HG03135 (cell line): ENCODE measurements at regions not wholly inside any gene's neighbourhood (a gene's known extent, or its start where the extent isn't known, plus 50 kb on each side); places are given as distances from the start of the nearest gene placed in this dataset.

Experiments
- ATAC-seq: cut with Tn5 transposase; IDR thresholded peaks from one replicate; pipeline ENCODE4 v1.9.1; 2021; ENCODE audit warnings: mild to moderate bottlenecking, moderate library complexity; ENCODE audit not compliant: unreplicated experiment

DNA sequence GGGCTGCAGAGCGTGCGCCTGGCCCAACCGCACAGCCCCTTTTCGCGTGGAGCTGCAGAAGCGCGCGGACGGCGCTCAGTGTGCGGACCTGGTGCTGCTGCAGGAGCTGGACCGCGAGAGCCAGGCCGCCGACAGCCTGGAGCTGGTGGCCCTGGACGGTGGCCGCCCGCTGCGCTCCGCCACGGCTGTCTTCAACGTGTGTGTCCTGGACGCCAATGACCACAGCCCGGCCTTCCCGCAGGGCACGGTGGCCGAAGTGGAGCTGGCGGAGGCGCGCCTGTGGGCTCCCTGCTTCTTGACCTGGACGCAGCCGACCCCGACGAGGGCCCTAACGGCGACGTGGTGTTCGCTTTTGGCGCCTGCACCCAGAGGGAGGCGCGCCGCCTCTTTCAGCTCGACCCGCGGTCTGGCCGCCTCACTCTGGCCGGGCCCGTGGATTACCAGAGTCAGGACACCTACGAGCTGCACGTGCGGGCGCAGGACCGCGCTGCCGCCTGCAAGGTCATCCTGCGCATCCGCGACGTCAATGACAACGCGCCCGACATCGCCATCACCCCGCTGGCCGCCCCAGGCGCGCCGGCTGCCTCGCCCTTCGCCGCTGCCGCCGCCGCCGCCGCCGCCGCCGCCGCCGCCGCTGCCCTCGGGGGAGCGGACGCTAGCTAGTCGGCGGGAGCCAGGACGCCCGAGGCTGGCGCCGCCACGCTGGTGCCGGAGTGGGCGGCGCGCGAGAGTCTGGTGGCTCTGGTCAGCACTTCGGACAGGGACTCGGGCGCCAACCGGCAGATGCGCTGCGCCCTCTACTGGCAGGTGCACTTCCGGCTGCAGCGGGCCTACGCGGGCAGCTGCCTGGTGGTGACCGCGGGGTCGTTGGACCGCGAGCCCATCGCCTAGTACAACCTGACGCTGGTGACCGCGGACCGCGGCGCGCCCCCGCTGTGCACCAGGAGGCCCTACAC is 172.2 kb downstream of the OLFM4 start:
- no peak for ATAC-seq

DNA sequence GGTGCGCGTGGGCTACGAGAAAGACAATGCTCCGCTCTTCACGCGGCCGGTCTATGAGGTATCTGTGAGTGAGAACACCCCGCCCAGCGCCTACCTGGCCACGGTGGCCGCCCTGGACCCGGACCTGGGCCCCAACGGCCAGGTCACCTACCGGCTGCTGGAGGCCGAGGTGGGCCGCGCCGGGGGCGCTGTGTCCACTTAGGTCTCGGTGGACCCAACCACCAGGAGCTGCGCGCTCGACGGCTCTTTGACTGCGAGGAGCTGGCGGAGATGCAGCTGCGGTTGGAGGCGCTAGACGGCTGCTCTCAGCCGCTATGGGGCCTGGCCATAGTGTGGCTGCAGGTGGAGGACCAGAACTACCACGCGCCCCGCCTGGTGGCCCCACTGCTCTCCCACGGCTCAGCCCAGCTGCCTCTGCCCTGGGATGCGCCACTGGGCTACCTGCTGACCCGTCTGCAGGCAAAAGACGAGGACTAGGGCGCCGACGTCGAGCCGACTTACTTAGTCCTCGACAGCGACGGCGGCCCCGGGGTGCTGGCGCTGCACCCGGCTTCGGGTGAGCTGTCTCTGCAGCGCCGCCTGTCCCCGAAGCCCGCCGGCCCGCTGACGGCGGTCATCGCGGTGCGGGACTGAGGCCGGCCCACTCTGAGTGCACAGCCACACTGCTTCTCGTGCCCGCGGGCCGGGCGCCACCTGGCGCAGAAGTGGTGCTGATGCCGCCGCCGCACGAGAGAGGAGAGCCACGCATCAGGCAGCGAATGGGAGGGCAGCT is 173.0 kb downstream of the OLFM4 start:
- no peak for ATAC-seq

DNA sequence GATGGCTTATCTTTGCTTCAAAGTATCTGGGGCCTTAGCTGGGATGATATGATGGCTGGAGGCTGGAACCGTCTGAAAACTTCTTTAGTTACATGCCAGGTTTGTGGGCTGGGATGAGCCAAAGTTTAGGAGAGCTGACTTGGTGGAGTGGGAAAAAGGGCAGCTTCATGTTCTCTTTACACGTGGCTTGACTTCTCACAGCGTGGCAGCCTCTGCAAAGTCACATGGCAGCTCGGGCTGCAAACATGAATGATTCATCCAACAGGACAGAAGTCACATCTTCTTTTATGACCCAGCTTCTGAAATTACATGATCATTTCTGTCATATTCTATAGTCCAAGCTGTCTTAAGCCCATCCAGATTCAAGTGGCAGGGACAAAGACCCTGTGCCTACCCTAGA is 176.0 kb downstream of the OLFM4 start:
- no peak for ATAC-seq

DNA sequence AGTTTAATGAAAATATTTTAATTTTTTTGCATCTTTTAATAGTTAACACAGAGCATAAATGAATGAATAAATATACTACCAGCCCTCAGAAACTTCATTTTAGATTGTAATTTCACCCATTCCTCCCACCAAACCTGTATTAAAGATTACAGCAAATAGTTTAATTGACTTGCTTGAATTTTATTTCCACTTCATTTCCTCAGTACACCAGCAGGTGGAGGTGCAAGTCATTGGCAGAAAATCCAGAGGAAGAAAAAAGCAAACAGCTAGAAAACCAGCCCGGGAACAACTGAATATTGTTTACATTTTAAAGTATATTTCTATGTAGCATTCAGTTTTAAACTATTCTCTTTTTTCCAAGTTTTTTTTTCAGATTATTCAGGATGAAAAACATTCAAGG is 177.8 kb downstream of the OLFM4 start:
- no peak for ATAC-seq

DNA sequence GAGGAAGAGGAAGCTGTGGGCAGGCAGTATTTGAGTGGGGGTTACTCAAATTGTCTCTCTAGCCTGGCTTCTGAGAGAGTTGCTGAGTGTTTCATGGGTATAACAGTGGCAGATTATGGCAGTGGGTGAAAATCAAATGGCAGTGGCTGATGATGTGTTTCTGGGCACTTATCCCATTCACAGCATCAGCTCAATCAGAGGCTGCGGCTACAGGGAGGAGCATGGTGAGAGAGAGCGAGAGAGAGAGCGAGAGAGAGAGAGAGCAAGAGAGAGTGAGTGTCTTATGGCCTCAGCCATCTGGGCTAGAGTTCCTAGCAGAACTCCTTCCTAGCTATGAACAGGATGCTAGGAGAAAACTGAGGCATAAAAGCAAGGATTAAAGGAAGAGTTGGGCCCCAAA is 178.9 kb downstream of the OLFM4 start:
- no peak for ATAC-seq

DNA sequence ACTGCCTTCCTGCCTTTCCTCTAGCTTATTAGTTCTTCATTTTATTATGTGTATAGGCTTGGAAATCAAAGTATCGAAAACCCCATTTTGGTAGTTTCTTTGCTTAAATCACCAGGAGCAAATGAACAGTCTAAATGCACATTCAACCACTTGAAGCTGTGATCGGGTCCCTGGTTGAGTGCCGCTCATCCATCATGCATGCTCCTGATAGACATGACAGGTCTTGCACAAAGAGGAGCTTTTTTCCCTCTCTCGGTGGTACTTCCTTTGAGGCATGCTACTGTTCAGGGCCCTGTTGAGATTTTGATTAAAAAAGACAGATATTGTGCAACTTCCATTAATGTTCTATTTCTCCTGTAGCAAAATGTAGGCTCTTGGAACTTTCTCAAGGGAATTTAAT is 185.8 kb downstream of the OLFM4 start:
- no peak for ATAC-seq

DNA sequence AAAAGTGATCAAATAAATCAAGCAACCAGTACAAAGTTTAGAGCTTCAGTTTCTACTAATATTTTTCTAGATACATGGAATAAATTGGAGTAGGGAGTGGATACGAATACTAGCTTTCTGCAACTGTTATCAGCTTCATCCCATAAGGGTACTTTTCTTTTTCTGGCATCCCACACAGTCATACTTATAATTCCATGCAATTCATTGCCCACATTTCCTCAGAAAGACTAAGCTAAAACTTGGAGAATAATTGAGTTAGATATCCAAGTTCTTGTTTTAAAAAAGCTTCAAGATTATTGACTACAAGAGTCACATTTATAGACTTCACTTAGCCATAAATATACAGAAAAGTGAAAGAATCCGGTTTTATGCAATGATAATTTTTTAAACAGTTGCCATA is 186.9 kb downstream of the OLFM4 start:
- ATAC-seq: no peak

DNA sequence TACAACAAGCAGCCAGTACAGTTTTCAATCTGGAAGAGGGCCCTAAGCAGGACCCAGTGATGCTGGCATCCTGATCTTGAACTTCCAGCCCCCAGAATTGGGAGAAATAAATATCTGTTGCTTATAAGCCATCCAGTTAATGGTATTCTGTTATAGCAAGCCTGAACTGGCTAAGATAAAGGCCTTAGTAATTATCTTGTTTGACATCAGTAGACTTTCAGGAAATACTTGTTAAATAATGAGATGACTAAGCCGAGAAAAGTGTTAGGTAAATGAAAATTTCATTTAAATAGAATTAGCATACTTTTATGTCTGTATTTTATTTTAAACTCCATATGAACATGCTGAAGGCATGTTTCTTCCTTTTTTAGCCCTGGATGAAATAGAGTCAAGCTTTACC is 188.2 kb downstream of the OLFM4 start:
- no peak for ATAC-seq

DNA sequence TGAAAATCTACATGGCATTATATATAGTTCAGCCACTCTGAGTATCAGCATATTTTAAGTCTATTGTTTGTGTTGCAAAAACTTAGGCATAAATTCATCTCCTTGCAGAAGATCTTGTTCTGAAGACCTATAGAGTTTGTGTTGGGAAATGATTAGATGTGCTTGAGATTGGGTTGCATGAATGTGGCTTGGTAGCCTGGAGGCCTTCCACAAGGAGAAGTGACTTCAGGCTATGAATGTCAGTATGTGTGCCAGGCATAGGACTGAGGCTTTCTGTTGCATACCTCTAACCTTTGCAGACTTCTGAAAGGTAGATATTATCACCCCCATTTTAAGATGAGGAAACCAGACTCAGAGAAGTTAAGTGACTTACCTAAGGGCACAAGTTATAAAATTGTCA is 188.6 kb downstream of the OLFM4 start:
- ATAC-seq: no peak

DNA sequence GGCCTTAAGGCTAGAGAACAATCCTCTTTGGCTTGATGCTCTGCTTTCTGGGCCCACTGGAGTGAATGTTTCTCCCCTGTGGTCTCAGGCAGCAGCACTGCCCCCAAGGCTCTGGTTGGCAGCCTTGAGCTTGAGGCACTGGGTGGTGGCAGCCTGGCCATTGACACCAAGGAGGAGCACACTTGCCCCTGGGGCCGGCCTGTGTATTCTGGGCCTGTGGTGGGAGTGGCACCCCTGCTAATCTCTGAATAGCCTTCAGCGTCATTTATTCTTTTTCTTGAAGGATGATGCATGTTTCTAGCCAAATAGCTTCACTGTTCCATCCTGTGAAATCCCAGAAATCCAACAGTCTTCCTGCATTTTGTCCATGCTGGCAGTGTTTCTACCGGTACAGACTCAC is 191.4 kb downstream of the OLFM4 start:
- ATAC-seq: no peak

DNA sequence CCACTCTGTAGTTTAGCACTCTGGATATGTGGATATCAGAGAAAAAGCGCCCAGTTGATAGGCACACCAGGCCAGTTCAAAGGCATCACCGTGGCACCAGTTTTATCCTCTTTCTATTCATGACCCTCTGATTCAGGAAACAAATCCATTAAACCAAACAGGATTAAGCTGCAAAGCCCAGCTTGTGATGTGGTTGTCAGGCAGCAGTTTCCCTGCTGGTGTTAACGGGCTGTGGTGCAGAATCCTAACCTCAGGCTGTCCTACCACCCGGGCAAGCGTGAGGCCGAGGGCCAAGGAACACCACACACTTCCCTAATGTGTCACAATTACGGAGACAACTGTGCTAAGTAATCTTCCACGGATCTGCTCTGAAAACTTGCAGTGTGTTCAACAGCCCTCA is 209.1 kb downstream of the OLFM4 start:
- ATAC-seq: no peak

DNA sequence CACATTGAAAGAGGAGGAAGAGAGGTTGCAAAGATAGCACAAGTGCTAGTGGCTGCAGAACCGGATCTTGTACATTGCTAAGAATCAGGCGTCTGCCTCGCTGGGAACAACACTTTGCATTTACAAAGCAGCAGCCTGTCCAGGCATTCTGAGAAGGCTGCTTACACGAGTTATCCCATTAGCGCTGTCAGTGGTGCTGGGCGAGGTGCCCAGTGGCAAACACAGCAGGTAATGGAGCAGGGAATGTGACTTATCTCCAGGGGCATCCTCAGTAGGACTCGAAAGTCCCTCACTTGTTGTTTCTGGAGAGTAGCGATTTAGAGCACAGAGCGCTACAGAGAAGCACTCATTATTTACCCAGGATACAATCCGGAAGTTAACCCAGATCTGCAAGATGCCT is 209.6 kb downstream of the OLFM4 start:
- ATAC-seq: no peak

DNA sequence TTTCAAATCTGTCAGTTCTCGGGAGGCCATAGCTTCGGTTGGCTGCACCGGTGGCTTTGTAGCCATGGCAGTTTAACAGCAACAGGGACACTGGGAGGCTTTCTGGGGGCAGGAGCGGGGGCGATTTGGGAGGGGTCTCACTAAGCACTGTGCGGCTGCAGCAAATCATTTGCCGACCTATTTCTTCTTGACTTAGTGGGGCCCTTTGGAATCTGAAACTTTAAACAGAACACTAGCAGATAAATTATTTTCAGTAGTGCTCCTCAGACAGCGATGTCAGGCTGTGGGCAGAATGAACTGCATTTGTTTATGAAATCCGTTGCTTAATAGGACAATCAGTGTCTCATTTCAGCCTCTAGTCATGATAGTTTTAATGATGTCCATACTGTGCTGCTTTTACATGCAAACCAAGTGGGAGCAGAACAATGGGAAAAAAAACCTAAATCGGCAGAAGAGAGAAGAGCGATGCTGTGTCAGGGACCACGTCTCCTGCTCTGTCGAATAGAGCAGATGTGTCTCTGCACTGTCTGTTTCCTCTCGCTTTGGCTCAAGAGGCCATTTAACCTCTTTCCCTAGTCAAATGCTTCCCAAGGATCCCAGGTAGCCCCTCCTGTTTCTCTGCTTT is 211.9 kb downstream of the OLFM4 start:
- ATAC-seq: no peak

DNA sequence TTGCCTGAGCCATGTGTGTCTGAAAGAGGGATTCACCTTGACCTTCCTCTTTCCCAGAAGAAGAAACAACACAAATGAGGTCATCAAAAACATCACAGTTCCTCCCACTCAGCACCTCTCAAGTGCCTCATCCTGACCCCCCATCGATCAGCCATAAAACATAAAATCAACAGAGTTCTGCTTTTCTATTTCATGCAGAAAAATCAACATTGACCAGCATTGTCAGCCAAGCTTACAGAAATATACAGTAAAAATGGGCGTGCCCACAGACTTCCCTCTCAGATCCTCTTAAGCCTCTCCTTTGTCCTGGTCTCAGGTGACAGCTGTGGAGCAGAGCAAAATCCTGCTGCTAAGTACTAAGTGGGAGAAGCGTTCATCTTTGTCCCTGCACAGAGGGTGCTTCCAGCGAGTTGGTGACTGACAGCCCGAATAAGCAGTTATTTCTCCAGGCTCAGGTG is 213.3 kb downstream of the OLFM4 start:
- ATAC-seq: no peak

DNA sequence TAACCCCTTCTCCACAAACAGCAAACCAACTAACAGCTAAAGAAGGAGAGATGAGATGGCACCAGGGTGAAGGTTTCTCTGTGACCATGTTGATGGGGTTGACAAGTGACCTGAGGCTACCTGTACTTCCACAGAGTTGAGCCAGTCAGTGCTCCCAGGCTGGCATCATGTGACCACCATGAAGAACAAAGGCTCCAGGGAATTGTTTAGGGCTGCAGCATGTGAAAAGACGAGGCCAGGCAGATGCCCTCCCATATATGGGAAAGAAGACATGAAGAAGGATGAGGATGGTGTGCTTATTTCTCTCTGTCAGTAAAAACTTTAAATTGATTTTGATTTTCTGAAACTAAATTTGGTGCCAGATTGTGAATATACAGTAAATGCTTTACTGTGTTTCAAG is 220.6 kb downstream of the OLFM4 start:
- no peak for ATAC-seq

DNA sequence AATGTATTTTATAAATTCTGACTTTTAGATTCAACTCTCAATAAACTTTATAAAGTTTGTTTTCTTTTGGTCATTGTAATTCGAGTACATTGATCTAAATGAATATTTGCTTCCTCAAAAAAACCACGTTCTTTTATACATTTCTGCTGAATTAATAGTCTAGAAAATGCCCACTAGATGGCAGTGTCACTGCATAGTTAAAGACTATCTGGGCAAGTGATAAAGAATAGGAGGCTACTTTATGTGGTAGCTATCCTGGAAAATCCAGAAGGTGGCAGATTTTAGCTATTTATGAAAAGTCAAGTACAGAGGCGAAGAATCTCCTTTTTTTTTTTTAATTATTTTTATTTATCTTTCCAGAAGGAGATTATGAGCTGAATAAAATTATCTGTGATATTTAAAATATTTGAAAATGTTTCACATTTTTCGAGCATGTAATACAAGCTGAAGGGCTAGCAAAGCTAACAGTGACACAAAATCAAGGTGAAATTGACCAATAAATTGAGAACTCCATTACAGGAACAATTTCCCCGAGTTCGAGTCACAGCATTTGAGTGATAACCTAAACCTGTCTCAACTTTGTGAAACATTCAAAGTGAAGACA is 221.8 kb downstream of the OLFM4 start:
- ATAC-seq: peak; percentile 83

DNA sequence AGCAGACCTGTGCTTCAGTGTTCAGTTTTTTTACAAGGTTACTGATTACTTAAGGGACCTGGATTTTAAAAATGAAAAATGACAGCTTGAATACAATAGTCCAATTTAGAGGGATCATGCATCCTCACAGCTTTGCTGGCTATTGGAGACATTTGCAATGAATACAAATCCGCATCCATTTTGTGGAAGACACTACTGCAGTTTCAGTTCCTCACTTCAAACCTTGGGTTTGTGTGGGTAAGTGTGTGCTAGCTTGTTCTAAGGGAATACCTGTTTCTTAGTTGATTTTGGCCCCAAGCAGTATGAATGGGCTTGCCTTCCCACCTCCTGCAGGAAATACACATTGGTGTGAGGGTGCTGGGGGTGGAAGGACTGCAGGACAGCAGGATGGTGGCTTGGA is 222.4 kb downstream of the OLFM4 start:
- no peak for ATAC-seq

DNA sequence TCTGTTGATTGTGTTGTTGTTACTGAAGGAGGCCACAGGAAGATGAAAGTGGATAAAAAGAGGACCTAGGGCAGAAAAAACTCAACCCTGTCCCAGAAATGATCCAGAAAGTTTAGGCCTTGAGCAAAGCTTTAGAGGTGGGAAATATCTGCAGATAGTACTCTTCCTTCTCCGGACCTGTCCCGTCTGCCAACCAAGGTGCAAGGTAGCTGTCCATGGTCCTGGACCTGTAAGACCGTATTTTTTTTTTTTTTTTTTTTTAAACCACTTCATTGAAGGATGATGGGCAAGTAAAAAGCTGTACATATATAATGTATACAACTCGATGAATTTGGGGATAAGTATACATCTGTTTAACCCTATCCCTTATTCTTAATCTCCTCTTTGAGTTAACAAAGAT is 225.9 kb downstream of the OLFM4 start:
- ATAC-seq: no peak

DNA sequence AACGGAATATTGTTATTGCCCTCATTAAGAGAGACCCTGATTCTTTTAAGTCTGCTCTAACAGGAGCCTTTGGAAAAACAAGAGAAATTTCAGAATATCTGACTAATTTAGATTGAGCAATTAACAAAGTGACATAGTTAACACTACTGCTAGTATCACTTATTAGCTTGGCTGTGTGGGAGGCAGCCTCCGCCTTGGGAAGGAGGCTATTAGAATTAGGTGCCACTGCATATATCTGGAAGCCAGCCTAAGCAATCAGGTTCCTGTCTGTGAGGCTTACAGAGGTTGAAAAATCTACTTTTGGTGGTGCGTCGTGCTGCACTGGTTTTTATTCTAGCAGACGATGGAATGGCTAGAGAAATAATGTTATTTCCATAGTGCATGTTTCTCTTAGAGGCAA is 227.2 kb downstream of the OLFM4 start:
- ATAC-seq: no peak

DNA sequence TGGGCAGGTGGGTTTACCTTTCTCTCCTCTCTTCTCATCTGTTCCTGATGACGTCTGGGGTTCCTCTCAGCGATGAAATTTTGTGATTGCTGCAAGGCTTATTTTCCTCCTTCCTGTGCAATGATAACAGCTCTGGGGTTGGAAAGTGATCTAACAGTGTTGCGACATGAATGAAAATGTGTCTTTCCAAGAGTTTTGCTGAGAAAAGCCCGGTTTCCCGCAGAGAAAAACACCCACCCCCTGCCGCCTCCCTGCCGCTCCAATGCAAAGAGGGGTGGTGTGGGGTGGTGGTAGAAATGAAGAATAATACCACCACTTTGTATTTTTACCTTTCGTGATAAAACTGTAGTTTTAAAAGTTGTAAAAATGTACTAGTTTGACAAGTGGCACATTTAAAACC is 232.0 kb downstream of the OLFM4 start:
- ATAC-seq: no peak

DNA sequence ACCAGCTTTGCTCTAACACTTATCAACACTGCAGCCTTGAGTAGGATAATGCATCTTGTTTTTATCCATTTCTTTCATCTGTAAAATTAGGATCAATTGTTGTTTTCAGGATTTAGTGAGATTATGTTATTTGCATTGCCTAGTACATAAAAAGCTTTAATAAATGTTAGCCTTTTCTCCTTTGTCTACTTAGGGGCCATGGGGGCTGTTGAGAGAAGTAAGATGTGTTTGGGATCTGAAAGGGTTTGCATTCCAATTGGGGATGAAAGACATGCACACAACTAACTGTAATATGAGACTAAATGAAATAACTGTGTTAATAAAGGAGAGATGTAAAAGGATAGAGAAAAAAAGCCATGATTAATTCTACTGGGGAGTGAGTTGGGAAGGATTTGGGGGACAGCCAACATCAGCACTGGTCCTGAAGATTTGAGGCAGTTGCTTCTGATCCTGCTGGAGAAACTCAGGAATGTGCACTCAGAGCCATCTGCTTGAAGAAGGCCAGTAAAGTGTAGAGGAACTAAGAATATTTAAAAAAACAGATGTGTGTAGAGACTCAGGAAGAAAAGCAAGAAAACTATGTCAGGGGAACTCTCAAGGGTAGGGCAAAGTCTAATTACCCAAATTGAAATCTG is 236.3 kb downstream of the OLFM4 start:
- no peak for ATAC-seq
